ENCODE measurements at regions not wholly inside any gene's neighbourhood (a gene's known extent, or its start where the extent isn't known, plus 50 kb on each side); places are given as distances from the start of the nearest gene placed in this dataset.

DNA sequence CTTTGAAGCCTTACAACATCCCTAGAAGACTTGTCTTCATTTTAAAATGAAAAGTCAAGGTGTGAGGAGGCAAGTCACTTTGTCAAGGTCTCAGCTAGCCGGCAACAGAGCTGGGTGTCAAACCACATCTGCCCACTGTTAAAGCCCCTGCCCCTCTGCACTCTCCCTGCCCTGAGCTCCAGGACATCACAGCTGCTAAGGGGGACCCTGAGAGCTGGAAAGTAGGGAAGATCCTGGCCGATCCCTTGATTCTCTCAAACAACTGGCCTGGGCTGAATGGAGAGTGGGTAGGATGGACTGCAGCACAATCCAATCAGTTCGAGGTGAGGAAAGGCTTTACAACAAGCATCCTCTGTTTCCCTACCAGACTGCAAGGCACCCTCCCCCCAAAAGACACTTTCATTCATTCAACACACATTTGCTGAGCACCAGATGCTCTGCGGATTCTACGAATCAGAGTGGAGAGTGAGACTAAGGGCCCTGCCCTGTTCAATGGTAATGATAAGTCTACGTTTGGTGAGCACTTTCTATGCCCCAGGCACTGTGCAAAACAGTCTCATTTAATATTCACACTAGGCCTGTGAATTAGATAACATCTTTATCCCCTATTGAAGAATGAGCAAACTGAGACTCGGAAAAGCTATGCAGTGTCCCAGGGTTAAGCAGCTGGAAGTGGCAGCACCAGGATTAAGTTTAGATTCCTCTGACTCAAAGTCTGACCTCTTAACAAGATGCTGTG is 148.1 kb downstream of the HERPUD2 start:
- no peak overlapping the region for H3K4me3 Mint-ChIP-seq
- DNase-seq (ENCODE audit: extremely low spot score, unreplicated experiment), result no peak
- no peak for TF ChIP-seq CTCF (conservative IDR thresholded peaks at IDR 0.05)
- peaks cover 26% of the 10 kb centered on the region for H3K27me3 Mint-ChIP-seq
- no peak overlapping the region for H3K27ac Mint-ChIP-seq
- no peaks in the 10 kb centered on the region for H3K9me3 Mint-ChIP-seq
- H3K4me1 Mint-ChIP-seq (ENCODE audit: unreplicated experiment), result peaks cover 9% of the 10 kb centered on the region
- H3K36me3 Mint-ChIP-seq, result no peaks in the 10 kb centered on the region

GRCh38 chr7:35545831-35546230 is 149.1 kb downstream of the HERPUD2 start:
- H3K27ac Mint-ChIP-seq, result no peak overlapping the region
- no peak for TF ChIP-seq CTCF (conservative IDR thresholded peaks at IDR 0.05)
- H3K4me1 Mint-ChIP-seq (ENCODE audit: unreplicated experiment), result peaks cover 9% of the 10 kb centered on the region
- no peaks in the 10 kb centered on the region for H3K9me3 Mint-ChIP-seq
- H3K36me3 Mint-ChIP-seq, result no peaks in the 10 kb centered on the region
- no peak for DNase-seq (ENCODE audit: extremely low spot score, unreplicated experiment)
- H3K4me3 Mint-ChIP-seq, result no peak overlapping the region
- H3K27me3 Mint-ChIP-seq, result peaks cover 26% of the 10 kb centered on the region

DNA sequence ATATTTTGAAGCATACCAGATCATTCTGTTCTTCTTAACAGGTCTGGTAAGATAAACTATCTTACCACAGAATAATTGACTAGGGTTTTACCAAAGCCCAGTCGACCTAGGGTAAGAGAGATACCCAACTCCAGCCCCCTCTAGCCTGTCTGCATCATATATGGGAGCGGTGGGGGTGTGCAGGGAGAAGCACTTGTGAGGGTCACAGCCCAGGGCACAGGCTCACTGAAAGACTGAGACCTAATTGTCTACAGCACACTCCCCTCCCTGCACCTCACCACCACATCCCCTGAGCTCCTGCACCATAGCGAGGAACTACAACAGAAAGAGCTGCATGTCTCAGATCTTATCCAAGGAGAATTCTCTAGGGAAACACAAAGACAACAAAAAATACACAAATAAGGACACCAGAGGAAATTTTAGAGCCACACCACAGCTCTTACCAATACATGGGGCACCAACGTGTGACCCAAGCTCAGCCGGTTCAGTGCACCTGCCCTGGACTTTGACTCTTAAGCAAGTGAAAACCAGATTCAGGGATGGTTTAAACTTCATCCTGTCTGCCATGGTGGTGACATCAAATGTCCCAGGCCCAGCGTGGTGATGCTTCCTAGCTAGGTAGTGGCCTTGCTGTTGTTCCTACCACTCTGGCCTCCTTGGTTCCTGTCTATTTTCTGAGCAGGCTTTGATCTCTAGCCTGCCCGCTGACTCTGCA is 150.8 kb downstream of the HERPUD2 start:
- peaks cover 36% of the 10 kb centered on the region for H3K27me3 Mint-ChIP-seq
- no peak for TF ChIP-seq CTCF (conservative IDR thresholded peaks at IDR 0.05)
- DNase-seq (ENCODE audit: extremely low spot score, unreplicated experiment), result no peak
- H3K4me1 Mint-ChIP-seq (ENCODE audit: unreplicated experiment), result peaks cover 9% of the 10 kb centered on the region
- no peaks in the 10 kb centered on the region for H3K9me3 Mint-ChIP-seq
- H3K4me3 Mint-ChIP-seq, result no peak overlapping the region
- H3K36me3 Mint-ChIP-seq, result no peaks in the 10 kb centered on the region
- no peak overlapping the region for H3K27ac Mint-ChIP-seq

GRCh38 chr7:35537067-35538023 is 157.6 kb downstream of the HERPUD2 start:
- H3K4me3 Mint-ChIP-seq, result peak overlapping the region; percentile 85
- H3K27ac Mint-ChIP-seq, result peak overlapping the region; percentile 55
- H3K4me1 Mint-ChIP-seq (ENCODE audit: unreplicated experiment), result peaks cover 6% of the 10 kb centered on the region
- peak; percentile 88 for DNase-seq (ENCODE audit: extremely low spot score, unreplicated experiment)
- no peaks in the 10 kb centered on the region for H3K9me3 Mint-ChIP-seq
- H3K36me3 Mint-ChIP-seq, result no peaks in the 10 kb centered on the region
- peak; percentile 98 for TF ChIP-seq CTCF (conservative IDR thresholded peaks at IDR 0.05)
- H3K27me3 Mint-ChIP-seq, result peaks cover 44% of the 10 kb centered on the region

DNA sequence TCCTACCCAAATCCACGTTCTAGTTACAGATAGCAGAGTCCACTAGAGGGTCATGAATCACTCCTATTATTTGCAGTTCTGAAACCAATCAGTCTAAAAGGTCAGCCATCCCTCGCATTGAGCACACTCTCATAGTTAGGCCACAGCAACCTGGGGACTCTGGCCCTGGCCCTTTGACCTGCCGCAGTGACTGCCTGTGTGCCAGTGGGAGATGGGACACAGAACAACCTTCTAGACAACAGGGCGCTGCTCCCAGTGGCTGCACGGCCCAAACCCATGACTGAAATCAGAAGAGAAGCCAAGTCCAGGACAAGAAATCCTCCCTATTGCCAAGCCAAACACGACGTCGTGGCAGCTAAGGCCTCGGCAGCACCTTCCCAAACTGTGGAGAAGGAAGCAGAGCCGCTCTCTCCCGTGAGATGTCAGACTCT is 158.5 kb downstream of the HERPUD2 start:
- TF ChIP-seq CTCF (conservative IDR thresholded peaks at IDR 0.05), result no peak
- H3K4me3 Mint-ChIP-seq, result peak overlapping the region; percentile 68
- H3K27me3 Mint-ChIP-seq, result peaks cover 50% of the 10 kb centered on the region

More for the DNA sequence above, 158.5 kb downstream of the HERPUD2 start:
- Mint-ChIP-seq H3K36me3 (no peaks in the 10 kb centered on the region), H3K27ac (no peak overlapping the region), H3K4me1 (ENCODE audit: unreplicated experiment) (peaks cover 6% of the 10 kb centered on the region), H3K9me3 (no peaks in the 10 kb centered on the region)
- no peak for DNase-seq (ENCODE audit: extremely low spot score, unreplicated experiment)

All from type B pancreatic cell (in vitro differentiated cells).